A673 (cell line): ENCODE measurements at regions not wholly inside any gene's neighbourhood (a gene's known extent, or its start where the extent isn't known, plus 50 kb on each side); places are given as distances from the start of the nearest gene placed in this dataset.
"Not testable (repeated sequence)": the region's sequence is repeated elsewhere in the genome, so short reads cannot be mapped to it uniquely, and the experiment has no call there.

ENCODE experiments used
- EZH2 ChIP-seq: fragments of 200-600 bp; sonication (generic); IDR thresholded peaks from 2 replicates; pipeline ENCODE4 v1.6.1; 2017; ENCODE audit warnings: borderline replicate concordance, low read depth, mild to moderate bottlenecking, mixed read lengths, antibody characterized with exemption, low read length; ENCODE audit not compliant: poor library complexity, severe bottlenecking
- TF ChIP-seq, protein P1 (sequence below): fragments of 300-800, 200-600 bp; sonication (generic); conservative IDR thresholded peaks from 2 replicates; pipeline ENCODE4 v1.5.1; 2017; ENCODE audit warnings: low read depth, mild to moderate bottlenecking, antibody characterized with exemption, low read length, moderate library complexity, mixed read lengths

DNA sequence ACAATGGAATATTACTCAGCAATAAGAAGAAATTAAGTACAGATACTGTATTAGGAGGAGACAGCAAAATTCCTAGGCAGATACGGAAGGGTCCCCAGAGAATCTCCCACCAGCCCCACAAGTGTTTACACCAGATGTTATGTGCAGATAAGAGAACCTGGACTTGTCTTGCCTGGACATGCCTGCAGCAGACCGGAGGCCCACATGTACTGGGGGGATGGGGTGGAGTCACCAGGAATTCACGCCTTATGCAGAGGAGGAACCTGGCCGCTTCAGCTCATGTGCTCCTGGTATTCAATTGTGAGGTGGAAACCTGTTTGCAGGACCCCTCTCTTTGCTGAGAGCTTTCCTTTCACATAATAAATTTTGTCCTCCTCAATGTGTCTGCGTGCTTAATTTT is 586.3 kb upstream of the DEFB115 start:
- TF ChIP-seq EZH2, result not testable (repeated sequence)
- TF ChIP-seq, protein P1, sequence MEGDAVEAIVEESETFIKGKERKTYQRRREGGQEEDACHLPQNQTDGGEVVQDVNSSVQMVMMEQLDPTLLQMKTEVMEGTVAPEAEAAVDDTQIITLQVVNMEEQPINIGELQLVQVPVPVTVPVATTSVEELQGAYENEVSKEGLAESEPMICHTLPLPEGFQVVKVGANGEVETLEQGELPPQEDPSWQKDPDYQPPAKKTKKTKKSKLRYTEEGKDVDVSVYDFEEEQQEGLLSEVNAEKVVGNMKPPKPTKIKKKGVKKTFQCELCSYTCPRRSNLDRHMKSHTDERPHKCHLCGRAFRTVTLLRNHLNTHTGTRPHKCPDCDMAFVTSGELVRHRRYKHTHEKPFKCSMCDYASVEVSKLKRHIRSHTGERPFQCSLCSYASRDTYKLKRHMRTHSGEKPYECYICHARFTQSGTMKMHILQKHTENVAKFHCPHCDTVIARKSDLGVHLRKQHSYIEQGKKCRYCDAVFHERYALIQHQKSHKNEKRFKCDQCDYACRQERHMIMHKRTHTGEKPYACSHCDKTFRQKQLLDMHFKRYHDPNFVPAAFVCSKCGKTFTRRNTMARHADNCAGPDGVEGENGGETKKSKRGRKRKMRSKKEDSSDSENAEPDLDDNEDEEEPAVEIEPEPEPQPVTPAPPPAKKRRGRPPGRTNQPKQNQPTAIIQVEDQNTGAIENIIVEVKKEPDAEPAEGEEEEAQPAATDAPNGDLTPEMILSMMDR, result not testable (repeated sequence)
